HEK293T (cell line): ENCODE measurements at regions not wholly inside any gene's neighbourhood (a gene's known extent, or its start where the extent isn't known, plus 50 kb on each side); places are given as distances from the start of the nearest gene placed in this dataset.

Experiments
- BHLHE40 ChIP-seq: fragments of 450-650 bp; IDR thresholded peaks from 2 replicates; pipeline ENCODE4 v1.6.1; 2016; ENCODE audit warnings: mild to moderate bottlenecking, moderate library complexity, borderline replicate concordance
- CTBP1 ChIP-seq: fragments of 450-650 bp; IDR thresholded peaks from 2 replicates; pipeline ENCODE4 v1.6.1; 2016; ENCODE audit warnings: borderline replicate concordance
- ELF4 ChIP-seq: fragments of 450-650 bp; IDR thresholded peaks from 2 replicates; pipeline ENCODE4 v1.6.1; 2017; ENCODE audit warnings: antibody characterized with exemption
- FOXM1 ChIP-seq: fragments of 450-650 bp; IDR thresholded peaks from 2 replicates; pipeline ENCODE4 v1.6.1; 2017; ENCODE audit warnings: mild to moderate bottlenecking, borderline replicate concordance
- LEF1 ChIP-seq: fragments of 450-650 bp; IDR thresholded peaks from 2 replicates; pipeline ENCODE4 v1.6.1; 2017; ENCODE audit warnings: mild to moderate bottlenecking, borderline replicate concordance
- NFRKB ChIP-seq: fragments of 450-650 bp; IDR thresholded peaks from 2 replicates; pipeline ENCODE4 v1.6.1; 2016; ENCODE audit warnings: mild to moderate bottlenecking, moderate library complexity
- SUZ12 ChIP-seq: fragments of 450-650 bp; IDR thresholded peaks from 2 replicates; pipeline ENCODE4 v1.6.1; 2016; ENCODE audit warnings: mild to moderate bottlenecking

DNA sequence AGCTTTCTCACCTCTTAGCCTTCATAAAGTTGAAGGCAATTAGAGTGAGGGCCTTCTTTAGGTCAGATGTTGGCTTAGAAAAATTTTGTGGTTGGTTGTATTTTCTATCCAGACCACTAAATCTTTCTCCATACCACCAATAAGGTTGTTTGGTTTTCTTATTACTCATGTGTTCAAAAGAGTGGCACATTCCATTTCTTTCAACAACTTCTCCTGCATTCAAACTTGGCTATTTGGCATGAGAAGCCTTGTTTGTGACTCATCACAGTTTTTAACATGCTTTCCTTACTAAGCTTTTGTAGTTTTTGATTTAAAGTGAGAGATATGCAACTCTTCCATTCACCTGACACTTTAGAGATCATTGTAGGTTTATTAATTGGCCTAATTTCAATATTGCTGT is 949.6 kb downstream of the TBC1D32 start:
- TF ChIP-seq NFRKB (no peak), LEF1 (no peak), CTBP1 (no peak), SUZ12 (no peak), ELF4 (no peak), BHLHE40 (no peak), FOXM1 (no peak)
